Testis (tissue), 2 donors: ENCODE measurements at regions not wholly inside any gene's neighbourhood (a gene's known extent, or its start where the extent isn't known, plus 50 kb on each side); places are given as distances from the start of the nearest gene placed in this dataset.

Experiments
- POLR2A ChIP-seq: fragments of 450-650 bp; IDR thresholded peaks from one replicate; pipeline ENCODE4 v1.6.1; 2017; ENCODE audit warnings: antibody characterized with exemption, mild to moderate bottlenecking, moderate library complexity
- TF ChIP-seq, protein P1 (sequence below), 3 experiments: fragments of 450-650 bp in 2 of 3; fragments of 200-600 bp in 1 of 3; sonication (generic) in 1 of 3; IDR thresholded peaks; one replicate each; pipeline ENCODE4 v1.5.1; 2016 to 2019; ENCODE audit warnings: antibody characterized with exemption in 3 of 3, mild to moderate bottlenecking in 2 of 3, moderate library complexity in 1 of 3

DNA sequence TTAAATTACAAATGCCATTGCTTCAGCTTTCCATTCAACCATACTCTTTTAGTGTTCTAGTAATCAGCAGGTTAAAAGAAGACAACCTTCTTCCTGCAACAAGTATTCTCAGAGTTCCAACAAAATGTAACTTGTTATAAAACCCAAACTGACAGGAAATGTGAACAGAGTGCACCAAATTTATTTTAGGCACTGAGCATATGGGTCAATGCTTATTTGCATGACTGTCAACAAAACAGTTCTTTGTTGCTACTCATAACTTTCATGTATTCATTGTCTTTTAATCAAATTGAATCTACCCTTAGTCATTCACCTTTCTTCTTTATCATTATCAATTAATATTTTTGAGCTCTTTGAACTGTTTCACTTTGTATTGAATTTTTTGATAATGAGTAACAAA, 554.1 kb downstream of the DACH1 start:
- no peak for TF ChIP-seq POLR2A
- TF ChIP-seq, protein P1, sequence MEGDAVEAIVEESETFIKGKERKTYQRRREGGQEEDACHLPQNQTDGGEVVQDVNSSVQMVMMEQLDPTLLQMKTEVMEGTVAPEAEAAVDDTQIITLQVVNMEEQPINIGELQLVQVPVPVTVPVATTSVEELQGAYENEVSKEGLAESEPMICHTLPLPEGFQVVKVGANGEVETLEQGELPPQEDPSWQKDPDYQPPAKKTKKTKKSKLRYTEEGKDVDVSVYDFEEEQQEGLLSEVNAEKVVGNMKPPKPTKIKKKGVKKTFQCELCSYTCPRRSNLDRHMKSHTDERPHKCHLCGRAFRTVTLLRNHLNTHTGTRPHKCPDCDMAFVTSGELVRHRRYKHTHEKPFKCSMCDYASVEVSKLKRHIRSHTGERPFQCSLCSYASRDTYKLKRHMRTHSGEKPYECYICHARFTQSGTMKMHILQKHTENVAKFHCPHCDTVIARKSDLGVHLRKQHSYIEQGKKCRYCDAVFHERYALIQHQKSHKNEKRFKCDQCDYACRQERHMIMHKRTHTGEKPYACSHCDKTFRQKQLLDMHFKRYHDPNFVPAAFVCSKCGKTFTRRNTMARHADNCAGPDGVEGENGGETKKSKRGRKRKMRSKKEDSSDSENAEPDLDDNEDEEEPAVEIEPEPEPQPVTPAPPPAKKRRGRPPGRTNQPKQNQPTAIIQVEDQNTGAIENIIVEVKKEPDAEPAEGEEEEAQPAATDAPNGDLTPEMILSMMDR (IDR thresholded peaks at IDR 0.05) = no peak
